OCI-LY7 (cell line): ENCODE measurements at regions not wholly inside any gene's neighbourhood (a gene's known extent, or its start where the extent isn't known, plus 50 kb on each side); places are given as distances from the start of the nearest gene placed in this dataset.

Source experiments
- BruUV-seq: library from RNA; stranded (reverse); fragments of 400-500 nt; replicated peaks from 2 replicates; lab custom pipeline; 2021; lab: Mats Ljungman, UMichigan
- CTCF ChIA-PET: fragments of 300-600 bp; sonication (Branson Sonifier 250); formaldehyde crosslinking; loops from one replicate; lab custom pipeline; 2022; ENCODE audit warnings: antibody characterized with exemption; ENCODE audit not compliant: unreplicated experiment; lab: Charles Lee
- POLR2A ChIA-PET: fragments of 300-600 bp; sonication (Branson Sonifier 250); formaldehyde crosslinking; loops from one replicate; lab custom pipeline; 2022; ENCODE audit warnings: antibody characterized with exemption; lab: Charles Lee
- DNase-seq: peaks from one replicate; pipeline ENCODE4 v3.0.0-alpha.2; 2015; ENCODE audit warnings: low spot score
- H2AFZ ChIP-seq: fragments of 200-600 bp; sonication (generic), shearing (Covaris generic); 2 replicates; pipeline ENCODE4 v1.6.1; 2014; ENCODE audit warnings: mild to moderate bottlenecking, antibody characterized with exemption, low read length, moderate library complexity
- H3K27ac ChIP-seq: fragments of 200-600 bp; sonication (generic); 2 replicates; pipeline ENCODE4 v1.5.1; 2014; ENCODE audit warnings: mixed run types, low read depth, mild to moderate bottlenecking, moderate library complexity, low read length, inconsistent platforms; ENCODE audit not compliant: poor library complexity, severe bottlenecking
- H3K36me3 ChIP-seq: fragments of 200-600 bp; sonication (generic); 2 replicates; pipeline ENCODE4 v1.6.1; 2014; ENCODE audit warnings: mild to moderate bottlenecking, antibody characterized with exemption, low read length, moderate library complexity, mixed read lengths; ENCODE audit not compliant: insufficient read depth
- H3K4me1 ChIP-seq: fragments of 200-600 bp; sonication (generic); 2 replicates; pipeline ENCODE4 v1.5.1; 2014; ENCODE audit warnings: mild to moderate bottlenecking, low read length; ENCODE audit not compliant: insufficient read depth, poor library complexity, severe bottlenecking
- H3K4me2 ChIP-seq: fragments of 200-600 bp; sonication (generic); 2 replicates; pipeline ENCODE4 v1.6.1; 2014; ENCODE audit warnings: mild to moderate bottlenecking, low read length
- H3K4me3 ChIP-seq: fragments of 200-600 bp; sonication (generic); 2 replicates; pipeline ENCODE4 v1.5.1; 2014; ENCODE audit warnings: mild to moderate bottlenecking, low read depth, low read length; ENCODE audit not compliant: poor library complexity, severe bottlenecking
- H3K79me2 ChIP-seq: fragments of 200-600 bp; sonication (generic); 2 replicates; pipeline ENCODE4 v1.6.1; 2016; ENCODE audit warnings: low read depth, mild to moderate bottlenecking, low read length, moderate library complexity, mixed read lengths; ENCODE audit not compliant: insufficient read depth
- H3K9me2 ChIP-seq: fragments of 200-600 bp; sonication (generic); 2 replicates; pipeline ENCODE4 v1.6.1; 2016; ENCODE audit warnings: mild to moderate bottlenecking, low read length, mixed read lengths; ENCODE audit not compliant: insufficient read depth
- H3K9me3 ChIP-seq: fragments of 200-600 bp; sonication (generic); 2 replicates; pipeline ENCODE4 v1.6.1; 2014; ENCODE audit warnings: mild to moderate bottlenecking, mixed run types, low read length, mixed read lengths
- H4K20me1 ChIP-seq: fragments of 200-600 bp; sonication (generic); 2 replicates; pipeline ENCODE4 v1.6.1; 2014; ENCODE audit warnings: mild to moderate bottlenecking, antibody characterized with exemption, low read length, moderate library complexity, mixed read lengths; ENCODE audit not compliant: insufficient read depth
- CTCF ChIP-seq: fragments of 200-600 bp; sonication (generic); conservative IDR thresholded peaks from 2 replicates; pipeline ENCODE4 v1.5.1; 2014; ENCODE audit warnings: mild to moderate bottlenecking, antibody characterized with exemption, low read length, moderate library complexity, mixed read lengths
- EZH2phosphoT487 ChIP-seq: fragments of 200-600 bp; sonication (generic); IDR thresholded peaks from 2 replicates; pipeline ENCODE4 v1.6.1; 2018; ENCODE audit warnings: low read depth, borderline replicate concordance, mild to moderate bottlenecking, mixed run types, antibody characterized with exemption, low read length, moderate library complexity, mixed read lengths
- intact Hi-C: fragments of 100-400 bp; cut with micrococcal nuclease; formaldehyde crosslinking; loops from one replicate; pipeline ENCODE4 v1.10.0; 2022; ENCODE audit not compliant: unreplicated experiment

GRCh38 chr2:120886534-120887319 lies 151.1 kb downstream of the GLI2 start:
- no peaks in the 10 kb centered on the region for H3K36me3 ChIP-seq
- DNase-seq: no peak
- H3K27ac ChIP-seq: no peak overlapping the region
- TF ChIP-seq EZH2phosphoT487 (no peak), CTCF (no peak)
- no peak overlapping the region for H2AFZ ChIP-seq
- BruUV-seq: no TSS peak
- H3K4me2 ChIP-seq: no peak overlapping the region
- no peaks in the 10 kb centered on the region for H3K79me2 ChIP-seq
- CTCF ChIA-PET: no interaction called here
- H3K9me3 ChIP-seq: no peaks in the 10 kb centered on the region
- intact Hi-C loops: no loop called here
- POLR2A ChIA-PET: interaction anchor here (0.7 kb wide), 1 partner anchor 731 kb away, joined by 3 read pairs; no protein-coding TSS in a partner anchor
- H3K9me2 ChIP-seq: no peaks in the 10 kb centered on the region
- no peaks in the 10 kb centered on the region for H3K4me1 ChIP-seq
- no peak overlapping the region for H3K4me3 ChIP-seq
- H4K20me1 ChIP-seq: no peaks in the 10 kb centered on the region

GRCh38 chr2:120887320-120887697 lies 151.6 kb downstream of the GLI2 start:
- Histone ChIP-seq H3K9me2 (no peaks in the 10 kb centered on the region), H3K9me3 (no peaks in the 10 kb centered on the region), H3K4me1 (no peaks in the 10 kb centered on the region), H3K4me2 (no peak overlapping the region), H3K27ac (no peak overlapping the region), H4K20me1 (no peaks in the 10 kb centered on the region), H3K4me3 (no peak overlapping the region), H3K36me3 (no peaks in the 10 kb centered on the region), H3K79me2 (no peaks in the 10 kb centered on the region), H2AFZ (no peak overlapping the region)
- TF ChIP-seq CTCF (no peak), EZH2phosphoT487 (no peak)
- intact Hi-C loops: no loop called here
- DNase-seq: no peak
- BruUV-seq: no TSS peak
- CTCF ChIA-PET: no interaction called here
- POLR2A ChIA-PET: no interaction called here

GRCh38 chr2:120887741-120888231 lies 152.1 kb downstream of the GLI2 start:
- no peak for DNase-seq
- Histone ChIP-seq H3K79me2 (no peaks in the 10 kb centered on the region), H3K4me3 (no peak overlapping the region), H3K4me2 (no peak overlapping the region), H3K9me2 (no peaks in the 10 kb centered on the region), H3K9me3 (no peaks in the 10 kb centered on the region), H2AFZ (no peak overlapping the region), H3K27ac (no peak overlapping the region), H4K20me1 (no peaks in the 10 kb centered on the region), H3K4me1 (no peaks in the 10 kb centered on the region), H3K36me3 (no peaks in the 10 kb centered on the region)
- intact Hi-C loops: no loop called here
- ChIA-PET CTCF (no interaction called here), POLR2A (no interaction called here)
- BruUV-seq: no TSS peak
- no peak for TF ChIP-seq CTCF
- no peak for TF ChIP-seq EZH2phosphoT487
